ENCODE measurements at regions not wholly inside any gene's neighbourhood (a gene's known extent, or its start where the extent isn't known, plus 50 kb on each side); places are given as distances from the start of the nearest gene placed in this dataset.

DNA sequence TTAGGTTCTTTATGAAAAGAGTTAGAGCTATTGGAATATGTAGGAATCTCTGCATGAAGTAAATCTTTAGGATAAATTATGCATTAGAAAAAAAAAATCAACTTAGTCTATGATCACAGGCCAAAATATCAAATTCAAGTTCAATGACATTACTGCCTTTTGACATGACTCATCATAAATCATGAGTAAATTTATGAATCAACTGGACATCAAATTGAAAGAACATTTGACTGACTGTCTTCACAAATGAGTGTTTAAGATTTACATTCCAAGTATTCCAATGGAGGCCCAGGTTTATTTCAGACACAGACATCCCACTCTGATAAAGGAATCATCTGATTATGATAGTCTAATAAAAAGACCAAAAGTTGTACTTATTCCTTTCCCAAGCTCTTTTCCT is 192.8 kb upstream of the TTC14 start:
- Histone ChIP-seq H3K36me3 (no peaks in the 10 kb centered on the region), H3K9me3 (no peaks in the 10 kb centered on the region), H3K27ac (no peak overlapping the region), H3K4me1 (no peaks in the 10 kb centered on the region), H3K4me3 (no peak overlapping the region), H3K27me3 (no peaks in the 10 kb centered on the region)
- no peak for DNase-seq
- TF ChIP-seq, protein P1, sequence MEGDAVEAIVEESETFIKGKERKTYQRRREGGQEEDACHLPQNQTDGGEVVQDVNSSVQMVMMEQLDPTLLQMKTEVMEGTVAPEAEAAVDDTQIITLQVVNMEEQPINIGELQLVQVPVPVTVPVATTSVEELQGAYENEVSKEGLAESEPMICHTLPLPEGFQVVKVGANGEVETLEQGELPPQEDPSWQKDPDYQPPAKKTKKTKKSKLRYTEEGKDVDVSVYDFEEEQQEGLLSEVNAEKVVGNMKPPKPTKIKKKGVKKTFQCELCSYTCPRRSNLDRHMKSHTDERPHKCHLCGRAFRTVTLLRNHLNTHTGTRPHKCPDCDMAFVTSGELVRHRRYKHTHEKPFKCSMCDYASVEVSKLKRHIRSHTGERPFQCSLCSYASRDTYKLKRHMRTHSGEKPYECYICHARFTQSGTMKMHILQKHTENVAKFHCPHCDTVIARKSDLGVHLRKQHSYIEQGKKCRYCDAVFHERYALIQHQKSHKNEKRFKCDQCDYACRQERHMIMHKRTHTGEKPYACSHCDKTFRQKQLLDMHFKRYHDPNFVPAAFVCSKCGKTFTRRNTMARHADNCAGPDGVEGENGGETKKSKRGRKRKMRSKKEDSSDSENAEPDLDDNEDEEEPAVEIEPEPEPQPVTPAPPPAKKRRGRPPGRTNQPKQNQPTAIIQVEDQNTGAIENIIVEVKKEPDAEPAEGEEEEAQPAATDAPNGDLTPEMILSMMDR (IDR thresholded peaks at IDR 0.05), result no peak
- intact Hi-C loops (cut with DNase I; ENCODE audit: low total_unique reads), result no loop called here

DNA sequence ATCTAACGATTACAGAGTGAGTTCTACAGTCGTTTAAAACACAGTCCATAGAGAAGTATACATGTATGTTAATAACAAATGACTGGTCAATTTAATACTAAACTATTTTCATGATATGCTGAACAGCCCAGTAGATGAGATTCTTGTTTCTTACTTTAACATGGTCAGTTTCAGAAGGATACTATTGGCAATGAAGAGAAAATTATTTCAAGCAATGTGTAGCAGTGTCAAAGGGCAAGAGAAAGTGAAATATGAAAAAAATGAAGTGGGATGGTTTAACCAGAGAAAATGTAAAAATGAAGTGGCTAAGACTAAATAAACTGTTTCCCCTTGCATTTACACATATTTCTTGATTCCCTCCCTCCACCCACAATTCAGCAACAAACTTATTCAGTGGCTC is 192.1 kb upstream of the TTC14 start:
- intact Hi-C loops (cut with DNase I; ENCODE audit: low total_unique reads), result no loop called here
- TF ChIP-seq, protein P1 (IDR thresholded peaks at IDR 0.05), result no peak
- Histone ChIP-seq H3K36me3 (no peaks in the 10 kb centered on the region), H3K27ac (no peak overlapping the region), H3K4me1 (no peaks in the 10 kb centered on the region), H3K4me3 (no peak overlapping the region), H3K27me3 (no peaks in the 10 kb centered on the region), H3K9me3 (no peaks in the 10 kb centered on the region)
- no peak for DNase-seq

DNA sequence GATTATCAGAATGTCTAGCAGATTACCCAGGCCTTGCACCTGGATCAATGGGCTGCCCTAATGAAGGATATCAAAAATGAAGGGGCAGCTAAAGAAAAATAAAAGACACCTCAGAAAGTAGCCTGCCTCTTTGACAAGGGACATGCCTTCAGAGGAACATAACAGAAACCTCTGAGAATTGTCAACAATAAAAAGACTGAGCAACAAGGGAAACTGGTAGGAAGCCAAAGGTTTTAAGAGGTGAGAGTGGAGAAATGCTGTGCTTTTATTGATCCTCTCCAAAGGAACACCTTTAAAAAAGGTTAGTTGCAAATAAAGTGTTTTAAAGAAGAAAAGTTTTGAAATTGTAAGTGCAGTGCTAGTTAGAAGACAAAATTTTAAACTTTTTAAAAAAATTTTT is 187.8 kb upstream of the TTC14 start:
- H3K4me1 ChIP-seq, result no peaks in the 10 kb centered on the region
- intact Hi-C loops (cut with DNase I; ENCODE audit: low total_unique reads), result no loop called here

DNA sequence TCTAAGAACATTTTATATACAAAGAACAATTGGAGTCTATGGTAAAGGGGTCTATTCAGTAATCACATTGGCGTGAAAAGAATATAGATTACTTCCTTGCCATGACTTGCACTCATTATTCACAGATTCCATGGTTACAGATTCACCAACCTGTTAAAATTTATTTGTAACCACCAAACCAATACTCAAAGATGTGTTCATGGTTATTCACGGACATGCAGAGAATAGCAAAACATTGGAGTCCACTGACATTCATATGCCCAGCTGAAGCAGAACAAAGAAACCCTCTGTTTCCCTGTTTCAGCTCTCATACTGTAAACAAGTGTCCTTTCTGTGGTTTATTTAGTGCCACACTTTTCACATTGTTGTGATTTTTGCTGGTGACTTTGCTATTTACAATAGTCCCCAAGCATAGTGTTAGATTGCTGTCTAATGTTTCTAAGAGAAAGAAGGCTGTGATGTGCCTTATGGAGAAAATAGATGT is 185.8 kb upstream of the TTC14 start:
- Histone ChIP-seq H3K36me3 (no peaks in the 10 kb centered on the region), H3K27ac (no peak overlapping the region), H3K4me1 (no peaks in the 10 kb centered on the region), H3K27me3 (no peaks in the 10 kb centered on the region), H3K4me3 (no peak overlapping the region), H3K9me3 (no peaks in the 10 kb centered on the region)
- intact Hi-C loops (cut with DNase I; ENCODE audit: low total_unique reads), result no loop called here
- DNase-seq, result no peak
- TF ChIP-seq, protein P1 (IDR thresholded peaks at IDR 0.05), result no peak

More for the DNA sequence above, 187.8 kb upstream of the TTC14 start:
- no peaks in the 10 kb centered on the region for H3K27me3 ChIP-seq
- H3K4me3 ChIP-seq, result no peak overlapping the region
- no peak overlapping the region for H3K27ac ChIP-seq
- no peaks in the 10 kb centered on the region for H3K36me3 ChIP-seq
- no peak for DNase-seq
- no peaks in the 10 kb centered on the region for H3K9me3 ChIP-seq
- TF ChIP-seq, protein P1 (IDR thresholded peaks at IDR 0.05), result no peak

DNA sequence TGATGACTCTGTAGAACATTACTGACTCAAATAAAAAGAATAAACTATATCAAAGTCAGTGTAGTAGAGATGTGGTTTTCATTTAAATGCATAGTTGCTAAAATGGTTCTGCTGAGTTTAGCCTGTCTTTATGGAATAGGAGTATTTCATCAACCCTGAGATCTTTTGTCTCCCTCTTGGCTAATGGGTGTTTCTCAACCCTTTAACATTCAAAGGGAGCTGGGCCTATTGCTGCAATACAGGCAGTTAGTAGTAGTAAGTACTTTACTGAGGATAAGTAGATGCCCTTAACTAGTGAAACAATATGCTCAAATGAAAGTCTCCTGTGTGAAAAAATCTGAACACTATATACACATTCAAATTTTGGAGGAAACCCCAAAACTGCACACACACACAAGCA is 184.7 kb upstream of the TTC14 start:
- Histone ChIP-seq H3K4me1 (no peaks in the 10 kb centered on the region), H3K9me3 (no peaks in the 10 kb centered on the region), H3K27me3 (no peaks in the 10 kb centered on the region), H3K4me3 (no peak overlapping the region), H3K36me3 (no peaks in the 10 kb centered on the region), H3K27ac (no peak overlapping the region)
- intact Hi-C loops (cut with DNase I; ENCODE audit: low total_unique reads), result no loop called here
- DNase-seq, result no peak
- TF ChIP-seq, protein P1 (IDR thresholded peaks at IDR 0.05), result no peak

DNA sequence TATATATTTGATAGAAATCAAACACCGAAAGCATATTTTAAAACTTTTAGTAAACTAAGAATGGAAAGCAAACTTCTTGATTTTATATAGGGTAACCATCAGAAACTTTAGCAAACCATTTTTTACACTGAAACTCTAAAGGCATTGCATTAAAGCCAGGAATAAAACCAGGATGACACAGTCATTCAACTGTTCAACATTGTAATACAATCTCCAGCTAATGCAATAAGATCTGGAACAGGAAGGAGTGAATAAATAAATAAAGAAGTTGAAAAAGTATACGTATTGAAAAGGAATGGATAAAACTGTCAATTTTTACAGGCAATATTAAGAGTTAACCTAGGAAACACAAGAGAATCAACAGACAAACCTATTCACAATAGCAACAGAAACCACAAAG is 181.9 kb upstream of the TTC14 start:
- TF ChIP-seq, protein P1 (IDR thresholded peaks at IDR 0.05), result no peak
- intact Hi-C loops (cut with DNase I; ENCODE audit: low total_unique reads), result no loop called here
- DNase-seq, result no peak
- no peaks in the 10 kb centered on the region for H3K36me3 ChIP-seq
- H3K9me3 ChIP-seq, result no peaks in the 10 kb centered on the region
- no peaks in the 10 kb centered on the region for H3K27me3 ChIP-seq
- H3K4me3 ChIP-seq, result no peak overlapping the region
- H3K4me1 ChIP-seq, result no peaks in the 10 kb centered on the region
- H3K27ac ChIP-seq, result no peak overlapping the region

Measured in tibial artery (tissue), 4 donors.